HG03280 (cell line): ENCODE measurements at regions not wholly inside any gene's neighbourhood (a gene's known extent, or its start where the extent isn't known, plus 50 kb on each side); places are given as distances from the start of the nearest gene placed in this dataset.
"Not testable (repeated sequence)": the region's sequence is repeated elsewhere in the genome, so short reads cannot be mapped to it uniquely, and the experiment has no call there.

Experiments used
- ATAC-seq: cut with Tn5 transposase; IDR thresholded peaks from one replicate; pipeline ENCODE4 v1.9.1; 2021; ENCODE audit warnings: mild to moderate bottlenecking, moderate library complexity; ENCODE audit not compliant: unreplicated experiment

GRCh38 chr7:22066522-22066921 is 120.8 kb upstream of the CDCA7L start:
- no peak for ATAC-seq

DNA sequence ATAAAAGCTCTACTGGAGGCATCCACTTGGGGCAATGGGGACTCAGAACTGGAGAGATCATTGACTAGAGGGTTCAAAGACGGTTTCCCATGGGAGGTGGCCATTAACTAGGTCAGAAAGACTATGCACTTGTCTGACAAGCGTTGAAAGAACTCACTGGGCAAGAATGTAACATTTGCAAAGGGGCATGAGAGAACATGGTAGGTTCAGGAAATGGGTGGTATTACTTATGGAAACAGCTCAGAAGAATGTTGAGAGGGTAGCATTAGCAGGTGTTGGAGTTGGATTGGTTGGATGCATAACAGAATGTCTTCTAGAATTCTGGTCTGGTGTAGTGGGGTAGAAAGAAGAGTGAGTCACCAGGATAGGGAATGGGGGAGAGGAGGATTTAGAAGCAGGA is 119.1 kb upstream of the CDCA7L start:
- ATAC-seq = no peak

DNA sequence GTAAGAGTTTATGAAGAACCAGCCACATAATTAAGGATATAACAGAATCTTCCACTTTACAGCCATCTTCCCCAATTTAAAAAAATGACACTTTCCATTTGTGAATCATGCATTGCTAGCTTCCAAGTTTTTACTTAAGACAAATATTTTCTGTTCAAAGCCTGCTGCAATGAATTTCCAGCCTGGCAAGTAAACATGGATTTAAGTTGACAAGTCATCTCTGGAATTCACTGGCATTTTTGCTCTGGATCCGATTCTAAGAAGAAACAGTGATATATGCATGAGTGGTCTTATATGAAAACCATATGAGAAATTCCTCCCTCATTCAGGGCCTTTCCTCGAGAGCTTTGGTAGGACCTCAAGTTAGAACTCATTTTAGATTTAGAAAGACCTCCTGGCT is 116.1 kb upstream of the CDCA7L start:
- no peak for ATAC-seq

GRCh38 chr7:22060863-22061262 is 115.2 kb upstream of the CDCA7L start:
- no peak for ATAC-seq

DNA sequence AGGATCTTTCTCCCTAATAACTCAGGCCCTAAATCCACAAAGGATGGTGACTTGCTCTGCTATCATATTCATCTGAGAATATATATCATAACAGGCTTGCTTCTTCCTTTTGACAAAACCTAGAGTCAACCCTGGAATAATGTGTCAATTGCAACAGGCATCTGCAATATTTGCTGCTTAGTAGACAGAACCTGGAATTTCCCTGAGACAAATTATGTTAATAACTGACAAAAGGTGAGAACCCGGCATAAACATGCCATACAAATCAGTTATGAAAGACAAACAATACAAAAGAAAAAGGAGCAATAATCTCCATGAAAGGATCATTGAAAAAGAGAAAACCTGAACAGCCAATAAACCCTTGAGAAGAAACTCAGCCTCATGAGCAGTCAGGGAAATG is 114.5 kb upstream of the CDCA7L start:
- ATAC-seq = no peak

- no peak for ATAC-seq
Observed at GRCh38 chr7:22055226-22055625, 109.5 kb upstream of the CDCA7L start.

- ATAC-seq = no peak
Observed at GRCh38 chr7:22052674-22053365, 107.1 kb upstream of the CDCA7L start.

DNA sequence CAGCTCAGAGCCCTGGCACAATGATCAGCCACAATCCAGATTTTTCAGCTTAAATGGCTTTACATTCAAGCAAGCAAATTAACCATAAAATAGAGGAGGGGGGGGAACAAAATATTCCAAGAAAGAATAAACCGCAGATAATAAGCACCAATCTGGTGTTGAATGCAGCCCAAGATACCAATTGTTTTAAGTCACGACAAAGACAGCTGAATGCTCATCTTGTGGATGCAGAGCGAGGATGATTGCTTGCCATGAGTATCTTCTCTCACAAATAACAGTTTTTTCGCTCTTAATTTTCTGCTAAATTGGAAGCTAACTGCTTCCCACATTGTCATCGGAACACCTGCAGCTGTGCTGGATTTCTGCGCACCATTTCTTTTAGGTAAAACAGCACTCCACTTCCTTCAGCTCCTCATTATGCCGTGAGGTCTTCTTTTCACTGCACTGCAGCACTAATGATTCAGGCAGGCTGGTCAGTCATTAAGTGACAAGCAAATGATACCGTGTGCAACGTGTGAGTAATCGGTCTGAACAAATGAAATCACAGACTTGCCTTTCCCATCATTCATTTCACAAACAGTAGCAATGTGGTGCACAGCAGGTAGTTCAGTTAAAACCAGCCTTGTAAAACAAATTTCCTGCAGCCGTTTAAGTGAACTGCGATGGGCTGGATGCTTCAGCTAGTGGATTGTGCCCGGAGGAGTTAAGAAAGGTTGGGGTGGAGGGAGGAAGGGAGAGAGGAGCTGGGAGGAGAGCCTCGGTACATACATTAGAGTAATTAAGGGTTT is 106.4 kb upstream of the CDCA7L start:
- ATAC-seq = no peak

GRCh38 chr7:22049766-22050500 is 104.2 kb upstream of the CDCA7L start:
- no peak for ATAC-seq

GRCh38 chr7:22043367-22043766 is 97.7 kb upstream of the CDCA7L start:
- ATAC-seq = no peak

- ATAC-seq = no peak
Observed at GRCh38 chr7:22040923-22041595, 95.4 kb upstream of the CDCA7L start.

DNA sequence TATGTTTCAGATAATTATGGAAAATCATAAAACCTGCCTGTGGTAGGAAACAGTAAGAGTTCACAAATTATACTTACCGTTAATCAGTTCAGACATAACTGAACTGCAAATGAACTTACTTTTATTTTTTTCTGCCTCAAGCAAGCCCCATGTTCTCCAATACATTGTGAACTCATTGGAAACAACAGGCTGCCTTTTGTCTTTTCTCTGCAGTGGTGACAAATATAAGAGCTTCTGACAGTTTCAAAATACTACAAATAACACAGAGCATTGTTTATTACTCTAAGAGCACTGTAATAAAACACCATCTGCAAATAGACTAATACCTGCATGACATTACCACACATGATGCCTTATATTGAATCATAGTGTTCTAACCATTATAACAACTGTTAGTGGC is 94.0 kb upstream of the CDCA7L start:
- ATAC-seq = no peak

GRCh38 chr7:22032356-22032755 is 86.7 kb upstream of the CDCA7L start:
- not testable (repeated sequence) for ATAC-seq

GRCh38 chr7:22028656-22029055 is 83.0 kb upstream of the CDCA7L start:
- not testable (repeated sequence) for ATAC-seq

DNA sequence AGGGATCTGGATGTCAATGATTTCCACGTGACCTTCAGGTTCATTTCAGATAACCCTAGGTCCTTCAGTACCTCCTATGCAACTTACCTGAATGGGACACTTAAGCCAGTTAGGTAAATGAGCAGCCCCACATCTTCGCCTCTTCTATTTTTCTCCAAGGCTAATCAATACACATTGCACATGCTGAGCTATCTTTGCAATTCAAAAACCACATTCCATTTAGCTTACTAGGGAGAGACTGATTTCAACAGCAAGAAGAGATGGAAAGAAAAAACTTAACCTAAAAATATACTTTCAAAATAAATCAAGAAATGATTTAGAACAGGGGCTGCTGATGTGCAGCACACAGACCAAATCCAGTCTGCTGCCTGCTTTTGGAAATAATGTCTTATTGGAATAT is 81.8 kb upstream of the CDCA7L start:
- ATAC-seq = no peak

DNA sequence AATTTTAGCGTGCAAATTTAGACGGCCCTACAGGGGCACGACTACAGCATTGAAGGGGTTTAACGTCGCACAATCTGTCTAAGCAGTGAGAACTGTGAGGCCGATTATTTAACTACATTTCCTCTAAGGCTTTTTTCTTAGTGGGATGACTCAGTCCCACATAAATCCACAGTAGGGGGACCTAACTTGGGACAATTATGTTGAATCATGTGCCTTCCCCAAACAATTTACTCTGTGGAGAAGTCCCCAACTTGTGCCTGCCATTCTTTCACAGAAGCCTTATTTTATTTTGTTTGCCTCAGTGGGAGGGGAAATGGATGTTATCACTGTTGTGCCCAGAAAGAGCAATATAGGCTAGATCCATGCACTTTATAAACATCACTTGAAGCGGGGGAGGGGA is 80.3 kb upstream of the CDCA7L start:
- no peak for ATAC-seq

GRCh38 chr7:22025075-22025474 is 79.4 kb upstream of the CDCA7L start:
- ATAC-seq = no peak

- ATAC-seq = no peak
Observed at GRCh38 chr7:22019931-22020330, 74.2 kb upstream of the CDCA7L start.

- no peak for ATAC-seq
Observed at GRCh38 chr7:22016507-22016906, 70.8 kb upstream of the CDCA7L start.

- no peak for ATAC-seq
Observed at GRCh38 chr7:22013711-22014110, 68.0 kb upstream of the CDCA7L start.

DNA sequence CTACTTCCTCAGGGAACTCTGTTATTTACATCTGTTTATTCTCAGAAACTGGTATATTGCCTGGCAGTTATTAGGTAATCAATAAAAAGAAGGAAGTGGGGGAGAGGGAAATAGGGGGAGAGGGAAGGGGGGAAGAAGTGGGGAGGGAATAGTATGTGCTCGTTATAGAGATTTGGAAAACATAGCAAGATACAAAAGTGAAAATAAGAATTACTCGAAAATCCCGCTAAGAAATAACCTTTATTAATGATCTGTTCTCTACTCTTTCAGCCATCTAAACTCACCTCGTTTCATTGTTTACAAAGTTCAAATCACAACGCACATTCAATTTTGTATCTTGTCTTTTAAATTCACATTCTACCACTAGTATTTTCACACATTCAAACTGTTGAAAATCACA is 63.0 kb upstream of the CDCA7L start:
- ATAC-seq = no peak
